OCI-LY3 (cell line): ENCODE measurements at regions not wholly inside any gene's neighbourhood (a gene's known extent, or its start where the extent isn't known, plus 50 kb on each side); places are given as distances from the start of the nearest gene placed in this dataset.

Experiments used
- EZH2phosphoT487 ChIP-seq: fragments of 200-600 bp; shearing (Covaris generic); IDR thresholded peaks from 2 replicates; pipeline ENCODE4 v1.6.1; 2018; ENCODE audit warnings: antibody characterized with exemption, mixed run types, low read depth
- TF ChIP-seq, protein P1 (sequence below): fragments of 200-600, 300-600 bp; sonication (generic); IDR thresholded peaks from 2 replicates; pipeline ENCODE4 v1.5.1; 2014; ENCODE audit warnings: antibody characterized with exemption, low read length, low read depth

DNA sequence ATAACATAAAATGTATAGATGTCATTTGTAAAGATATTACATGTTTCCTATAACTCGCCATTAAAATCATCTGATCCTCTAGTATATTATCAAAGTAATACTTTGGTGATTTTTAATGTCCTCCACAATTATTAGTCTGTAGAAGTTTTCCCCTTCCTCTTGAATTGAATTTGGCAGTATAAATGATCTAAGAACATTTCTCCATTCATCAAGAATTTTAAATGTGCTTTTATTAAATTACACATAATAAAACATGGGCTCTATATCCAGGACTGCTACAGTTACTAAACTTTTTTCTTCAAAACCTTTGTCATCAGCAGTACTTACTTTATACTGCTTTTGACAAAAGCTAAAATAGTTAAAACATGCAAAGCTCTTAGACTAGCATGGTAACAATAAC is 315.4 kb upstream of the ZC3H15 start:
- TF ChIP-seq, protein P1, sequence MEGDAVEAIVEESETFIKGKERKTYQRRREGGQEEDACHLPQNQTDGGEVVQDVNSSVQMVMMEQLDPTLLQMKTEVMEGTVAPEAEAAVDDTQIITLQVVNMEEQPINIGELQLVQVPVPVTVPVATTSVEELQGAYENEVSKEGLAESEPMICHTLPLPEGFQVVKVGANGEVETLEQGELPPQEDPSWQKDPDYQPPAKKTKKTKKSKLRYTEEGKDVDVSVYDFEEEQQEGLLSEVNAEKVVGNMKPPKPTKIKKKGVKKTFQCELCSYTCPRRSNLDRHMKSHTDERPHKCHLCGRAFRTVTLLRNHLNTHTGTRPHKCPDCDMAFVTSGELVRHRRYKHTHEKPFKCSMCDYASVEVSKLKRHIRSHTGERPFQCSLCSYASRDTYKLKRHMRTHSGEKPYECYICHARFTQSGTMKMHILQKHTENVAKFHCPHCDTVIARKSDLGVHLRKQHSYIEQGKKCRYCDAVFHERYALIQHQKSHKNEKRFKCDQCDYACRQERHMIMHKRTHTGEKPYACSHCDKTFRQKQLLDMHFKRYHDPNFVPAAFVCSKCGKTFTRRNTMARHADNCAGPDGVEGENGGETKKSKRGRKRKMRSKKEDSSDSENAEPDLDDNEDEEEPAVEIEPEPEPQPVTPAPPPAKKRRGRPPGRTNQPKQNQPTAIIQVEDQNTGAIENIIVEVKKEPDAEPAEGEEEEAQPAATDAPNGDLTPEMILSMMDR, result no peak
- no peak for TF ChIP-seq EZH2phosphoT487
